H9 (cell line): ENCODE measurements at regions not wholly inside any gene's neighbourhood (a gene's known extent, or its start where the extent isn't known, plus 50 kb on each side); places are given as distances from the start of the nearest gene placed in this dataset.

Experiments used
- DNase-seq: peaks from one replicate; pipeline ENCODE4 v3.0.0-alpha.2; 2017
- H2AFZ ChIP-seq: one replicate; pipeline ENCODE4 v1.6.1; 2013; ENCODE audit warnings: mild to moderate bottlenecking, low read length, control low read depth, moderate library complexity
- H2AK5ac ChIP-seq: 2 replicates; pipeline ENCODE4 v1.6.1; 2013; ENCODE audit warnings: low read length, control low read depth, mixed read lengths; ENCODE audit not compliant: insufficient read length
- H2BK120ac ChIP-seq: one replicate; pipeline ENCODE4 v1.6.1; 2013; ENCODE audit warnings: low read depth, mild to moderate bottlenecking, low read length, control low read depth, inconsistent platforms; ENCODE audit not compliant: poor library complexity, severe bottlenecking
- H2BK12ac ChIP-seq: 2 replicates; pipeline ENCODE4 v1.6.1; 2013; ENCODE audit warnings: low read length, control low read depth, mixed read lengths, low read depth; ENCODE audit not compliant: insufficient read length
- H2BK15ac ChIP-seq: 2 replicates; pipeline ENCODE4 v1.6.1; 2013; ENCODE audit warnings: low read depth, low read length, control low read depth
- H2BK20ac ChIP-seq: one replicate; pipeline ENCODE4 v1.6.1; 2013; ENCODE audit warnings: low read depth, mild to moderate bottlenecking, low read length, control low read depth, inconsistent platforms; ENCODE audit not compliant: poor library complexity, severe bottlenecking
- H2BK5ac ChIP-seq: 2 replicates; pipeline ENCODE4 v1.6.1; 2013; ENCODE audit warnings: low read length, control low read depth, mixed read lengths; ENCODE audit not compliant: insufficient read length
- H3K14ac ChIP-seq: 2 replicates; pipeline ENCODE4 v1.6.1; 2013; ENCODE audit warnings: low read length, control low read depth; ENCODE audit not compliant: insufficient read depth
- H3K18ac ChIP-seq: 2 replicates; pipeline ENCODE4 v1.6.1; 2013; ENCODE audit warnings: low read depth, mild to moderate bottlenecking, mixed read lengths, low read length, control low read depth; ENCODE audit not compliant: insufficient read length
- H3K23ac ChIP-seq: 2 replicates; pipeline ENCODE4 v1.6.1; 2013; ENCODE audit warnings: low read length, control low read depth, mixed read lengths, low read depth; ENCODE audit not compliant: insufficient read length
- H3K23me2 ChIP-seq: 2 replicates; pipeline ENCODE4 v1.6.1; 2013; ENCODE audit warnings: low read depth, mild to moderate bottlenecking, mixed read lengths, low read length, control low read depth; ENCODE audit not compliant: insufficient read length, poor library complexity, severe bottlenecking
- H3K27ac ChIP-seq: 2 replicates; pipeline ENCODE4 v1.5.1; 2013; ENCODE audit warnings: low read length, control low read depth, mixed read lengths, low read depth; ENCODE audit not compliant: insufficient read length
- H3K27me3 ChIP-seq: 2 replicates; pipeline ENCODE4 v1.6.1; 2013; ENCODE audit warnings: low read length, control low read depth, inconsistent platforms; ENCODE audit not compliant: insufficient read depth
- H3K4ac ChIP-seq: 2 replicates; pipeline ENCODE4 v1.6.1; 2013; ENCODE audit warnings: low read depth, mild to moderate bottlenecking, control low read depth, inconsistent platforms, low read length, moderate library complexity
- H3K4me1 ChIP-seq: 2 replicates; pipeline ENCODE4 v1.6.1; 2013; ENCODE audit warnings: low read length, control low read depth, inconsistent platforms; ENCODE audit not compliant: insufficient read depth
- H3K4me2 ChIP-seq: 2 replicates; pipeline ENCODE4 v1.6.1; 2013; ENCODE audit warnings: low read length, control low read depth, mixed read lengths; ENCODE audit not compliant: insufficient read length, insufficient read depth
- H3K56ac ChIP-seq: 2 replicates; pipeline ENCODE4 v1.6.1; 2013; ENCODE audit warnings: low read depth, mild to moderate bottlenecking, mixed read lengths, low read length, control low read depth; ENCODE audit not compliant: insufficient read length
- H3K79me1 ChIP-seq: 2 replicates; pipeline ENCODE4 v1.6.1; 2013; ENCODE audit warnings: low read depth, mild to moderate bottlenecking, moderate library complexity, low read length, control low read depth, inconsistent platforms; ENCODE audit not compliant: insufficient read depth, poor library complexity, severe bottlenecking
- H3K79me2 ChIP-seq: 2 replicates; pipeline ENCODE4 v1.6.1; 2013; ENCODE audit warnings: low read length, control low read depth, inconsistent platforms; ENCODE audit not compliant: insufficient read depth
- H3K9ac ChIP-seq: 2 replicates; pipeline ENCODE4 v1.6.1; 2013; ENCODE audit warnings: low read length, control low read depth, mixed read lengths; ENCODE audit not compliant: insufficient read length; ENCODE audit errors: extremely low read depth
- H3K9me3 ChIP-seq: one replicate; pipeline ENCODE4 v1.6.1; 2013; ENCODE audit warnings: low read depth, low read length, inconsistent platforms; ENCODE audit not compliant: control insufficient read depth
- H3T11ph ChIP-seq: one replicate; pipeline ENCODE4 v1.6.1; 2013; ENCODE audit warnings: mild to moderate bottlenecking, low read length, control low read depth, inconsistent platforms
- H4K20me1 ChIP-seq: one replicate; pipeline ENCODE4 v1.6.1; 2013; ENCODE audit not compliant: control insufficient read depth, insufficient read length, insufficient read depth
- H4K5ac ChIP-seq: 2 replicates; pipeline ENCODE4 v1.6.1; 2013; ENCODE audit warnings: low read depth, mild to moderate bottlenecking, mixed read lengths, low read length, control low read depth; ENCODE audit not compliant: insufficient read length
- H4K8ac ChIP-seq: replicated peaks from 2 replicates; pipeline ENCODE4 v1.6.1; 2013; ENCODE audit warnings: low read length, control low read depth, mixed read lengths, low read depth; ENCODE audit not compliant: insufficient read length
- H4K91ac ChIP-seq: 2 replicates; pipeline ENCODE4 v1.6.1; 2013; ENCODE audit warnings: low read depth, mild to moderate bottlenecking, moderate library complexity, mixed read lengths, low read length, control low read depth; ENCODE audit not compliant: insufficient read length
- H3K27ac Mint-ChIP-seq, 3 experiments: 2 replicates in 2 of 3; 3 replicates in 1 of 3; pipeline ENCODE4 v1.8.0; 2020 to 2021; ENCODE audit warnings: mixed read lengths in 3 of 3, mild to moderate bottlenecking in 1 of 3, moderate library complexity in 1 of 3
- H3K27me3 Mint-ChIP-seq: 2 replicates; pipeline ENCODE4 v1.8.0; 2021; ENCODE audit warnings: low read depth, mild to moderate bottlenecking, moderate library complexity, mixed read lengths
- H3K36me3 Mint-ChIP-seq, 3 experiments: 2 replicates in 2 of 3; 3 replicates in 1 of 3; pipeline ENCODE4 v1.8.0; 2020 to 2021; ENCODE audit warnings: low read depth in 3 of 3, mixed read lengths in 3 of 3; ENCODE audit not compliant: insufficient read depth in 1 of 3
- H3K4me1 Mint-ChIP-seq, 2 experiments: 2 replicates each; pipeline ENCODE4 v1.8.0; 2020; ENCODE audit warnings: mixed read lengths in 2 of 2
- H3K4me3 Mint-ChIP-seq, 2 experiments: 2 replicates in 1 of 2; 3 replicates in 1 of 2; pipeline ENCODE4 v1.8.0; 2020 to 2021; ENCODE audit warnings: mild to moderate bottlenecking in 2 of 2, mixed read lengths in 2 of 2, moderate library complexity in 1 of 2
- H3K9me3 Mint-ChIP-seq, 2 experiments: 2 replicates in 1 of 2; 3 replicates in 1 of 2; pipeline ENCODE4 v1.8.0; 2020; ENCODE audit warnings: mild to moderate bottlenecking in 2 of 2, mixed read lengths in 2 of 2, moderate library complexity in 1 of 2
- WGBS: extraction: QIAGEN DNeasy Blood & Tissue Kit; methylation state at CpG from one replicate; pipeline ENCODE4 v1.1.7; 2013; ENCODE audit warnings: missing lambda C conversion rate, low lambda C conversion rate, mixed read lengths; ENCODE audit not compliant: insufficient read length; ENCODE audit errors: extremely low coverage; 5-methylcytosine and 5-hydroxymethylcytosine counted together
- TF ChIP-seq, protein P1 (sequence below): fragments of 200-600 bp; sonication (generic); conservative IDR thresholded peaks from 3 replicates; pipeline ENCODE4 v1.8.0; 2021; ENCODE audit warnings: antibody characterized with exemption, mild to moderate bottlenecking

GRCh38 chr5:97434021-97434420 is 251.0 kb upstream of the RIOK2 start:
- no peak overlapping the region for H2BK20ac ChIP-seq
- H3K4me2 ChIP-seq = no peak overlapping the region
- Mint-ChIP-seq H3K4me3 (no peak overlapping the region), H3K9me3 (no peaks in the 10 kb centered on the region), H3K27me3 (no peaks in the 10 kb centered on the region; the same call in 1 of the 2 replicates), H3K36me3 (no peaks in the 10 kb centered on the region), H3K27ac (no peak overlapping the region), H3K4me1 (no peaks in the 10 kb centered on the region)
- H3K23me2 ChIP-seq = no peaks in the 10 kb centered on the region
- H3K27ac ChIP-seq = no peak overlapping the region
- H3K9me3 ChIP-seq = no peaks in the 10 kb centered on the region
- no peak overlapping the region for H2BK5ac ChIP-seq
- H4K20me1 ChIP-seq = no peaks in the 10 kb centered on the region
- no peak overlapping the region for H3K56ac ChIP-seq
- no CpG with 5 or more reads among the region's 4 CpGs for WGBS
- H3K27me3 ChIP-seq = no peaks in the 10 kb centered on the region
- no peaks in the 10 kb centered on the region for H3K79me2 ChIP-seq
- H2AFZ ChIP-seq = no peak overlapping the region
- H4K5ac ChIP-seq = no peak overlapping the region
- DNase-seq = no peak
- no peak overlapping the region for H2BK120ac ChIP-seq
- no peak overlapping the region for H3K4ac ChIP-seq
- no peak overlapping the region for H4K91ac ChIP-seq
- no peak overlapping the region for H3K14ac ChIP-seq
- TF ChIP-seq, protein P1, sequence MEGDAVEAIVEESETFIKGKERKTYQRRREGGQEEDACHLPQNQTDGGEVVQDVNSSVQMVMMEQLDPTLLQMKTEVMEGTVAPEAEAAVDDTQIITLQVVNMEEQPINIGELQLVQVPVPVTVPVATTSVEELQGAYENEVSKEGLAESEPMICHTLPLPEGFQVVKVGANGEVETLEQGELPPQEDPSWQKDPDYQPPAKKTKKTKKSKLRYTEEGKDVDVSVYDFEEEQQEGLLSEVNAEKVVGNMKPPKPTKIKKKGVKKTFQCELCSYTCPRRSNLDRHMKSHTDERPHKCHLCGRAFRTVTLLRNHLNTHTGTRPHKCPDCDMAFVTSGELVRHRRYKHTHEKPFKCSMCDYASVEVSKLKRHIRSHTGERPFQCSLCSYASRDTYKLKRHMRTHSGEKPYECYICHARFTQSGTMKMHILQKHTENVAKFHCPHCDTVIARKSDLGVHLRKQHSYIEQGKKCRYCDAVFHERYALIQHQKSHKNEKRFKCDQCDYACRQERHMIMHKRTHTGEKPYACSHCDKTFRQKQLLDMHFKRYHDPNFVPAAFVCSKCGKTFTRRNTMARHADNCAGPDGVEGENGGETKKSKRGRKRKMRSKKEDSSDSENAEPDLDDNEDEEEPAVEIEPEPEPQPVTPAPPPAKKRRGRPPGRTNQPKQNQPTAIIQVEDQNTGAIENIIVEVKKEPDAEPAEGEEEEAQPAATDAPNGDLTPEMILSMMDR = no peak
- H3K79me1 ChIP-seq = no peaks in the 10 kb centered on the region
- no peaks in the 10 kb centered on the region for H3K4me1 ChIP-seq
- H3K9ac ChIP-seq = no peak overlapping the region
- H3K18ac ChIP-seq = no peak overlapping the region
- no peak overlapping the region for H3T11ph ChIP-seq
- no peak overlapping the region for H2BK15ac ChIP-seq
- H2AK5ac ChIP-seq = no peak overlapping the region
- H2BK12ac ChIP-seq = no peak overlapping the region
- H3K23ac ChIP-seq = no peak overlapping the region
- no peak overlapping the region for H4K8ac ChIP-seq
